IPS-NIHi7 (cell line): ENCODE measurements at regions not wholly inside any gene's neighbourhood (a gene's known extent, or its start where the extent isn't known, plus 50 kb on each side); places are given as distances from the start of the nearest gene placed in this dataset.
A peak's percentile ranks its signal among the peaks of the same experiment; 100 is the strongest.
"Not testable (repeated sequence)": the region's sequence is repeated elsewhere in the genome, so short reads cannot be mapped to it uniquely, and the experiment has no call there.

Experiments
- DNase-seq: peaks from one replicate; pipeline ENCODE4 v3.0.0; 2012; ENCODE audit warnings: mixed read lengths; ENCODE audit errors: extremely low spot score

DNA sequence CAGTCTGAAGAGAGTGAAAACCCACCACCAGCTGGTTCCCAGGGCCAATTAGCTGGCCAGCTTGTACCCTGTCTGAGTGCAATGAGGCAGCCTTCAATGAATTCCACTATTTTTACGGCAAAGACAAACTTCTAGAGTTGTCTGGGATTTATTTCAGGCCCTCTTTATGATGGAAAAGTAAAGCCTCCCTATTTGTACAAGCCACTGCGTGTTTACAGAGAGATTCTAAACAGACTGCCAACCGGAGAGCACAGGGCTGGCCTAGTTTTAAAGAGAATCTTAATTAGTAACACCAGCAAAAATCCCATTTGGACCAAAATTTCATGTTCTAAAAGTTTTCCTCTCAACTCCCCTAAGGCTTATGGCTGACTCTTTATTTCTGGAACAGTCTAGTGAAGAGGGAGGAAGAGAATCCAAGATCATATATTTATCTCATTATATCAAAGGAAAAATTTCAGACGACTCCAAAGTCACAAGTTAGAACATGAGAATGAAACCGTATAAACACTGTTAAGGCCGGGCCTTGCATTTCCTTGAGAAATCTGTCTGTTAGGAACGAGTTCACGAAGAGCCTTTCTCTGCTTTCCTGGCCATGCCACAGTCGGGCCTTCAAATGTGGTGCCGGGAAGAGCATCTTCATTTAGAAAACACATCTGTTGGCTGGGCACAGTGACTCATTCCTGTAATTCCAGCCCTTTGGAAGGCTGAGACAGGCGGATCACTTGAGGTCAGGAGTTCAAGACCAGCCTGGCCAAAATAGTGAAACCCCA is 724.6 kb upstream of the NRP1 start:
- no peak for DNase-seq

- not testable (repeated sequence) for DNase-seq
These were observed 721.0 kb upstream of the NRP1 start for GRCh38 chr10:34055410-34055985.

- peak; percentile 44 for DNase-seq
These were observed 715.4 kb upstream of the NRP1 start for GRCh38 chr10:34049887-34050286.

- DNase-seq: no peak
These were observed 715.0 kb upstream of the NRP1 start for GRCh38 chr10:34049469-34049868.

GRCh38 chr10:34047389-34047788 is 712.9 kb upstream of the NRP1 start:
- DNase-seq: no peak

- DNase-seq: no peak
These were observed 712.1 kb upstream of the NRP1 start for GRCh38 chr10:34046506-34047034.

GRCh38 chr10:34045571-34046190 is 711.2 kb upstream of the NRP1 start:
- DNase-seq: no peak

GRCh38 chr10:34041871-34042270 is 707.4 kb upstream of the NRP1 start:
- DNase-seq: no peak

GRCh38 chr10:34037499-34037898 is 703.0 kb upstream of the NRP1 start:
- no peak for DNase-seq

GRCh38 chr10:34035241-34035790 is 700.8 kb upstream of the NRP1 start:
- not testable (repeated sequence) for DNase-seq

GRCh38 chr10:34033078-34033477 is 698.6 kb upstream of the NRP1 start:
- no peak for DNase-seq

DNA sequence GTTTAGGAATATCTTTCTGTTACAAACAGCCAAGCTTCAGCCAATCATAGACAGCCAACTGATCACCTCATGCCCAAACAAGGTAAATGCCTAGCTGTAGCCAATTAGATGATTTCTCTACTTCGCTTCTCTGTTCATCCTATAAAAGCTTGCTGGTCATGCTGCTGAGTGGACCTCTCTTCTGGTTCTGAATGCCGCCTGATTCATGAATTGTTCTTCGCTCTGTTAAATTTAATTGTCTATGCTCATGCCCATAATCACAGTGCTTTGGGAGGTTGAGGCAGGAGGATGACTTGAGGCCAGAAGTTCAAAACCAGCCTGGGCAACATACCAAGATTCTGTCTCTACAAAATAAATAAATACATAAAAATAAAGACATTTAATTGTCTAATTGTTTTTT is 698.1 kb upstream of the NRP1 start:
- DNase-seq: no peak

GRCh38 chr10:34031400-34031799 is 696.9 kb upstream of the NRP1 start:
- no peak for DNase-seq

GRCh38 chr10:34029455-34029854 is 695.0 kb upstream of the NRP1 start:
- DNase-seq: no peak

DNA sequence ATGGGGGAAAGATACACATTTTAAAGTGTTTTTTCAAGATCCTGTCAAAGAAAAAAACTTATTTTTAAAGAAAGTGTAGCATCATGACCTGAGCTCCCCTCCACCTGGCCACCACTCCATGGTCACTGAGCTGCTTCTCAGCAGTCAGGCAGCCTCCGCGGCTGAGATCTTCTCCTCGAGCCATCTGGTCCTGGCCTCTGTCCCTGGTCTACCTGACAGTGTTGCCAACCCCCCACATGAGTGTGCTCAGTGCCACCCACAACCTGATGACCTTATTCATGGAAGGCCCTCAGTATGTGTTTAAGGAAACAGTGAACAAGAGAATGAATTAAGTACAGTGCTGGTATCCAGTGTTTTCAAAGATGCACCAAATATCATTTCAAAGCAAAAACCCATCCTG is 694.5 kb upstream of the NRP1 start:
- DNase-seq: no peak

GRCh38 chr10:34024693-34025425 is 690.4 kb upstream of the NRP1 start:
- DNase-seq: peak; percentile 60

DNA sequence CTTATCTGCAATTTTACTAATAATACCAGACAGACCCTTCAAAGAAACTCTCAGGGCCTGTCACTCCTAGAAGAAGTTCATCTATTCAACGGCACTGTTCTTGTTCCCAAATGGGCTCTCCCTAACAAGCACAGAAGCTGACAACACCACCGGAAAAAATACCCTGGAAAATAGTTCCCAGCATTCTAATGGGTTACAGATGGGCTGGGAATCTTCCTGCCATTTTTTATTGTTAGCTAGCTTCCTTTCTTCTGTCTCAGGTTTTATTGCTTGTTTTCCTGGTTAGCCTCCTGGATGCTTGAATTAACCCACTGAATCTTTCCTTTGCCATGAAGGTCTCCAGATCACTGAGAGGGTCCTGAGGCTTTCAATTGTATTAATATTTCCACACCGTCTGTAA is 689.8 kb upstream of the NRP1 start:
- DNase-seq: no peak

- no peak for DNase-seq
These were observed 687.7 kb upstream of the NRP1 start for GRCh38 chr10:34022195-34022594.

DNA sequence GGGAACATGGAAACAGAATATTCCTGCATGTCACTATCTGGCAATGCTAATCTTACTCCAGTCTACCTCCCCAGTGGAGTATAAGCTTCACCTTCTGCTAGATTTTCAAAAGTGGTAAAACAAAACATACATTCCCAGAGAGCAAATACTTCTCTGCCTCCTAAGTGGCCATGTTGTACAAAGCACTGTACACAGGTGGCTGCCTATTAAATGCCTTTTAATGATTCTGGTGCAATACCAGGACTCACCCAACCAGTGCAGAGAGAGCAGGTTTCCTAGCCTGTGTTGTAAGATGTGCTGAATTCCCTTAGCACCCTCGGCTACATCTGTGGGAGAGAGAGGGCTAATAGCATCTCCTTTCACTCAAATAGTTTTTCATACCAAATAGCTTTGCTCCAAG is 684.3 kb upstream of the NRP1 start:
- no peak for DNase-seq

- DNase-seq: no peak
These were observed 683.7 kb upstream of the NRP1 start for GRCh38 chr10:34018129-34018528.

DNA sequence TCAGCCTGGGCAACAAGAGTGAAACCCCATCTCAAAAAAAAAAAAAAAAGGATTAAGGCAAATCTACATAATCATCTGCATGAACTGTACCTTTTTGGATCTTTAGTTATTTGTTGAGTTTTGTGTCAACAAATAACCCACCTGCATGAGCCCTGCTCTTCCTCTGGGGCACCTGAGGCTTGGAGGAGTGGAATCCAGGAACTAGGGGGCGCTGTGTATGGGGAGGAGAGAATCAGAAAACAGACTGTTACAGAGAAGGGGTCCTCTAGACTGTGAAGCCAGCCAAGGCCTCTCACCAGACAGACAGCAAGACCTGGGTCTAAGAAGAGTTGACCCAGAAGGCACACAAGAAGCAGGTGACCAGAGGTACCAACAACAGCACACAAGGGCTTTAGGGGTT is 682.8 kb upstream of the NRP1 start:
- peak; percentile 74 for DNase-seq

- DNase-seq: no peak
These were observed 682.1 kb upstream of the NRP1 start for GRCh38 chr10:34016576-34016975.
